ENCODE measurements at regions not wholly inside any gene's neighbourhood (a gene's known extent, or its start where the extent isn't known, plus 50 kb on each side); places are given as distances from the start of the nearest gene placed in this dataset.

DNA sequence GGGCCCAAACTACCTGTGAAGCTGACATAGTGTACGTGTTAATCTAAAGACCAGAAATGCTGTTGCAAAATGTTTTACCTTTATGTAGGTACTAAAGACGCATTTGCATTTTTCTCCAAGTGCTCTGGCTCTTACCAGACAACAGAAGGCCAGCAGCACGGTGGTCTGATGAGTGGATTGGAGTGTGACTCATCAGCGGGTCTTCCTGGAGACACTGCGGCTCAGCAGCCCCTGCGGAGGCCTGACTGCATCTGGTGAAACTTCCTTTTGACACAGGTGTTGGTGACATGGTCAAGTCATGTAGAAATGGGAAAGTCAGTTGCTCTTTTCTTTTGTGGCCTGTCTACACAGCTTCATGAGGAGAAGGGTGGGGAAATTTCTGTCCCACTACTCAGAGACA is 723.6 kb downstream of the INHBA start:
- TF ChIP-seq POLR2A (IDR thresholded peaks at IDR 0.05) (no peak), POLR2AphosphoS5 (IDR thresholded peaks at IDR 0.05) (no peak)

All from suprapubic skin (tissue), 4 donors.